ENCODE measurements at regions not wholly inside any gene's neighbourhood (a gene's known extent, or its start where the extent isn't known, plus 50 kb on each side); places are given as distances from the start of the nearest gene placed in this dataset.
A peak's percentile ranks its signal among the peaks of the same experiment; 100 is the strongest.

GRCh38 chr2:226620176-226620575 lies 179.4 kb downstream of the IRS1 start:
- DNase-seq (ENCODE audit: low spot score), result no peak

GRCh38 chr2:226619707-226620106 lies 179.9 kb downstream of the IRS1 start:
- no peak for DNase-seq (ENCODE audit: low spot score)

- DNase-seq (ENCODE audit: low spot score), result peak; percentile 15
These were observed 180.6 kb downstream of the IRS1 start for GRCh38 chr2:226618875-226619605.

GRCh38 chr2:226618544-226618874 lies 181.1 kb downstream of the IRS1 start:
- DNase-seq (ENCODE audit: low spot score), result no peak

- no peak for DNase-seq (ENCODE audit: low spot score)
These were observed 183.7 kb downstream of the IRS1 start for GRCh38 chr2:226615891-226616290.

GRCh38 chr2:226611944-226612318 lies 187.7 kb downstream of the IRS1 start:
- no peak for DNase-seq (ENCODE audit: low spot score)

- DNase-seq (ENCODE audit: low spot score), result no peak
These were observed 188.2 kb downstream of the IRS1 start for GRCh38 chr2:226611196-226611943.

GRCh38 chr2:226609366-226609765 lies 190.3 kb downstream of the IRS1 start:
- peak; percentile 15 for DNase-seq (ENCODE audit: low spot score)

- no peak for DNase-seq (ENCODE audit: low spot score)
These were observed 191.2 kb downstream of the IRS1 start for GRCh38 chr2:226608451-226608850.

GRCh38 chr2:226607379-226607778 lies 192.2 kb downstream of the IRS1 start:
- no peak for DNase-seq (ENCODE audit: low spot score)

- DNase-seq (ENCODE audit: low spot score), result no peak
These were observed 194.0 kb downstream of the IRS1 start for GRCh38 chr2:226605642-226606041.

- no peak for DNase-seq (ENCODE audit: low spot score)
These were observed 196.0 kb downstream of the IRS1 start for GRCh38 chr2:226603606-226604005.

GRCh38 chr2:226601881-226602662 lies 197.5 kb downstream of the IRS1 start:
- no peak for DNase-seq (ENCODE audit: low spot score)

GRCh38 chr2:226600802-226601201 lies 198.8 kb downstream of the IRS1 start:
- DNase-seq (ENCODE audit: low spot score), result no peak

- DNase-seq (ENCODE audit: low spot score), result no peak
These were observed 199.4 kb downstream of the IRS1 start for GRCh38 chr2:226600184-226600583.

- no peak for DNase-seq (ENCODE audit: low spot score)
These were observed 210.6 kb downstream of the IRS1 start for GRCh38 chr2:226589043-226589442.

GRCh38 chr2:226585130-226585561 lies 214.5 kb downstream of the IRS1 start:
- DNase-seq (ENCODE audit: low spot score), result no peak

GRCh38 chr2:226584518-226585055 lies 215.0 kb downstream of the IRS1 start:
- DNase-seq (ENCODE audit: low spot score), result no peak

- peak; percentile 56 for DNase-seq (ENCODE audit: low spot score)
These were observed 215.9 kb downstream of the IRS1 start for GRCh38 chr2:226583715-226584114.

- DNase-seq (ENCODE audit: low spot score), result no peak
These were observed 218.0 kb downstream of the IRS1 start for GRCh38 chr2:226581661-226582060.

- DNase-seq (ENCODE audit: low spot score), result no peak
These were observed 218.6 kb downstream of the IRS1 start for GRCh38 chr2:226581004-226581403.

GRCh38 chr2:226580403-226580802 lies 219.2 kb downstream of the IRS1 start:
- no peak for DNase-seq (ENCODE audit: low spot score)

All from H4 (cell line).